ENCODE measurements at regions not wholly inside any gene's neighbourhood (a gene's known extent, or its start where the extent isn't known, plus 50 kb on each side); places are given as distances from the start of the nearest gene placed in this dataset.
"Not testable (repeated sequence)": the region's sequence is repeated elsewhere in the genome, so short reads cannot be mapped to it uniquely, and the experiment has no call there.

- DNase-seq (ENCODE audit: extremely low read depth in 1 of 2, low read depth in 1 of 2): no peak
Observed at GRCh38 chr4:189548484-189549125, 392.1 kb upstream of the FRG1 start.

DNA sequence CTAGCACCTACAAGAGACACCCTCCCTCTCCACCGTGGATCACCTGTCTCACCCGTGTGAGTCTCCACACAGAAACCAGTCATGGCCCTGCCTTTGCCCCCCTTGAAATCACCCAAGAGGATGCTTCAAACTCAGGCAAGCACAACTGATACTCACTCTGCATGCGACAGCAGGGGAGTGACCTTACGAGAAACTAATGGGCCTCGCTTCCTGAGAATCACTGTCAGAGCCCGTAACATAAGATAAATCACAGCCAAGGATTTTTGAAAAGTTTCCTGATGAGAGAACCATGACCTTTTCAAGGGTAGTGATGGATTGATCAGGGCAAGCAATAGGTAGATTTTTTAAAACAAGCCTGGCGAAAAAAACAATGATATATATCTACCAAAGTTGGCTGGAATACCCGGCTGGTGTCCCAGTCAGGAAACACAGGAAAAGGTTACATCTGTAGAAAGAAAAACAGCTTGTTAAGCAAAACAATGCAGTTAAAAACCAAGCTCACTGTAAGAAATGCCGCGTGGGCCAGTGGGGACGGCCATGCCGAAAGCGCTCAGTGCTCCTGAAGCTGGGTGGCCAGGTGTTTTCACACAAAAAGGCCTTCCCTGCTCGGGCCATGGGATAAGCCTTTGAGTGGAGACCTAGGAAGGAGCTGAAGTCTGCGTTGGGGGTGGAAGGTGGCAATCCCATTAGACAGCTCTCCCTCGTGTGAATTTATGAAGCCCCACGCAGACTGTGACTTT, 388.6 kb upstream of the FRG1 start:
- not testable (repeated sequence) for DNase-seq (ENCODE audit: extremely low read depth in 1 of 2, low read depth in 1 of 2)

GRCh38 chr4:189560605-189561004, 380.1 kb upstream of the FRG1 start:
- DNase-seq (ENCODE audit: extremely low read depth in 1 of 2, low read depth in 1 of 2): not testable (repeated sequence)

DNA sequence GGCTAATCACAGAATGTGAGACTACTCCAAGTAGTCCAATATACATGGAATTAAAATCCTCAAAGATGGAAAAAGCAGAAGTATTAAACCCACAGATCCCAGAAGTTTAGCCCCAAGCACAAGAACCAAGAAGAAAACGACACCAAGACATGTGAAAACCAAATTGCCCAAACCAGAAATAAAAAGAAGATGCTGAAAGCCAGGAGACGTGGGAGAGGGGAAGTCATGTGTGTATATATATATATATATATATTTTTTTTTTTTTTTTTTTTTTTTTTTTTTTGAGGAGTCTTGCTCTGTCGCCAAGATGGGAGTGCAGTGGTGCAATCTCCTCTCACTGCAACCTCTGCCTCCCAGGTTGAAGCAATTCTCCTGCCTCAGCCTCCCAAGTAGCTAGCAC, 376.9 kb upstream of the FRG1 start:
- DNase-seq (ENCODE audit: extremely low read depth in 1 of 2, low read depth in 1 of 2): not testable (repeated sequence)

DNA sequence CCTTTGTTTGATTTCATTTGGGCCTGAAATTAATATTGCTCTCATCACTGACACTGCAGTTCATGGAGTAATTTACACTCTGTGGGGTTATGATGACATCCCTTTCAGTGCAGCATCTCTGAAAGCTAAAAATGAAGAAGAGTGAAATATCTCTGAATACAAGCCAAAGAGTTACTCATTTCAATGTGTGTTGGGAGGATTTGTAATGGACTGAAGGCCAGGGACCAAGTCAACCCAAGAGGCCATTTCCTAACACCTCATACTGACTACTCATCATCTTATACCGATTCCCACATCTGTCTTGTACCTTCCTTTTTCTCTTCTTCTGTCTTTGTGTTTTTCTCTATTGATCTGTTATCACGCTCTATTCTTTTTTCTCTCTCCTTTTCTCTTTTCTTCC, 374.4 kb upstream of the FRG1 start:
- not testable (repeated sequence) for DNase-seq (ENCODE audit: extremely low read depth in 1 of 2, low read depth in 1 of 2)

DNA sequence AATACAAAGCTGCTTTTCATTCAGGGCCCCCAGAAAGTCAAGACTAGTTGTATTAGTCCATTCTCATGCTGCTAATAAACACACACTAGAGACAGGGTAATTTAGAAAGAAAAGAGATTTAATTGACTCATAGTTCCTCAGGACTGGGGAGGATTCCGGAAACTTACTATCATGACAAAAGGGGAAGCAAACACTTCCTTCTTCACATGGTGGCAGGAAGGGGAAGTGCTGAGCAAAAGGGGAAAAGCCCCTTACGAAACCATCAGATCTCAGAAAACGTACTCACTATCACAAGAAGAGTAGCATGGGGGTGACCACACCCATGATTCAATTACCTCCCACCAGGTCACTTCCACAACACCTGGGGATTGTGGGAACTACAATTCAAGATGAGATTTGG, 373.8 kb upstream of the FRG1 start:
- not testable (repeated sequence) for DNase-seq (ENCODE audit: extremely low read depth in 1 of 2, low read depth in 1 of 2)

DNA sequence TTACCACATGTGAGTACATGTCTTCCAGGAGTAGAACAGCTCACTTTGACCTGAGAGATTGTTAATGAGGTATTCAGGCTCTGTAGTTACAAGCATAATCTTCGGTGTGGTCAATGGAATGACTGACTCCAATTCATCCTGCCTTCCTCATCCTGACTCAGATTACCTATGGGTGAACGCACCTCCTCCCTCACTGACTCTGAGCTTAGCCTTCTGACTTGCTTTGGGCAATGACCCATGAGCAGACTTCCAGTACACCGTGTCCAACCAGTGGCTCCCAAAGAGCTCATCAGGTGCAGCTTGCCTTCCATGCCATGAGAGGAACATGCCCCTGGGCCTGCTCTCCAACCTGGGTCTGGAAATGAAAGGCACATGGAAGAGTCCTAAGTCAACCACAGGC, 361.0 kb upstream of the FRG1 start:
- not testable (repeated sequence) for DNase-seq (ENCODE audit: extremely low read depth in 1 of 2, low read depth in 1 of 2)

- DNase-seq (ENCODE audit: extremely low read depth in 1 of 2, low read depth in 1 of 2): not testable (repeated sequence)
Observed at GRCh38 chr4:189586908-189587632, 353.6 kb upstream of the FRG1 start.

DNA sequence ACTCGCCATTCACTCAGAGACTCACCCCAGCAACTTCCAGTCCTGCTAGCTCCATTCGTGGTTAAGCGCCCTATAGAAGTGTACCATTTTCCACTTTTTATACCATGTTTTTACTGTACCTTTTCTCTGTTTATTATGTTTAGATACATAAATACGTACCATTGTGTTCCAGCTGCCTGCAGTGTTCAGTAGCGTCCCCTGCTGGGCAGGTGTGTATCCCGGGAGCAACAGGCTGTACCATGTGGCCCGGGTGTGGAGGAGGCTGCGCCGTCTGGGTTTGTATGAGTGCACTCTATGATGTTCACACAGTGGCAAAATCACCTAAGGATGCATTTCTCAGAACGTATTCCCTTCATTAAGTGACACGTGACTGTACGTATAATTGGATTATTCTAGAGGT, 351.5 kb upstream of the FRG1 start:
- not testable (repeated sequence) for DNase-seq (ENCODE audit: extremely low read depth in 1 of 2, low read depth in 1 of 2)

- DNase-seq (ENCODE audit: extremely low read depth in 1 of 2, low read depth in 1 of 2): no peak
Observed at GRCh38 chr4:189592890-189593289, 347.8 kb upstream of the FRG1 start.

DNA sequence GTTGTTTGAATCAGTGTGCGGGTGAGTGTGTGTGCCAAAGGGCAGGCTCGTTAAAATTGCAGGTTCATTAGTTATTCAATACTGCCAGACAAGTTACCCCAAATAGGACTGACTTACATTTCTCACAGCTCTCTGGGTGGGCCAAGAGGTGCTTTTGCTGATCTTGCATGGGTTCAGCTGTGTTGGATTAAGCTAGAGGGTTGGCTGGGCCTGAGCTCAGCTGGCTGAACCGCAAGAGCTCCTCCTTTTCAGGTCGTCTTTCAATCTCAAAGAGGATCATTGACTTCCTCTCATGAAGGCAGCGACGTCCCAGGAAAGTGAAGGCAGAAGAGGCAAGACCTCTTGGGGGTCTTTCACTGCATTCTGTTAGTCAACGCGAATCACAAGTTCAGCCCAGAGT, 343.3 kb upstream of the FRG1 start:
- no peak for DNase-seq (ENCODE audit: extremely low read depth in 1 of 2, low read depth in 1 of 2)

- no peak for DNase-seq (ENCODE audit: extremely low read depth in 1 of 2, low read depth in 1 of 2)
Observed at GRCh38 chr4:189600264-189600663, 340.4 kb upstream of the FRG1 start.

DNA sequence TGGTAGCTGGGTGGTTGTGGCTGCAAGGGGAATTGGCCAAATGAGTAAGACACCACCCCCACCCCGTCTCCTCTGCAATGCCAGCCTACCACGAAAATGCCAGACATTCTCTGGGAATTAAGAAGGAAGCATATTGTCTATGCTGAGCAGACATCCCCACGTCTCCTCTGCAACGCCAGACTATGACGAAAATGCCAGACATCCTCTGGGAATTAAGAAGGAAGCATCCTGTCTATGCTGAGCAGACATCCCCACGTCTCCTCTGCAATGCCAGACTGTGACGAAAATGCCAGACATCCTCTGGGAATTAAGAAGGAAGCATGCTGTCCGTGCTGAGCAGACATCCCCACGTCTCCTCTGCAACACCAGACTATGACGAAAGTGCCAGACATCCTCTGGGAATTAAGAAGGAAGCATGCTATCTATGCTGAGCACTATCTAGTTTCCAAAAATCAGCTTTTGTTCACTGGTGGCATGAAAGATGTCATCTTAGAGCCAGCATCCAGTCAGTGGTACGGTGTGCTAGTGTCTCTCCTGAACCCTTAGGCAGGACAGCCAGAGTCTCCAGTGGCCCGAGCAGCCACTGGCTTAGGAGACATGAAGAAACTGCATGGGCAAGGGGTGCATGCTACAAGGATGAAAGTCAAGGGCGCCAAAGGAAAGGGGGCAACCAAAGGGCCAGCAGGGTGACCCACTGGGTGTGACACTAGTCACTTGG, 339.8 kb upstream of the FRG1 start:
- no peak for DNase-seq (ENCODE audit: extremely low read depth in 1 of 2, low read depth in 1 of 2)

- DNase-seq (ENCODE audit: extremely low read depth in 1 of 2, low read depth in 1 of 2): not testable (repeated sequence)
Observed at GRCh38 chr4:189602827-189603226, 337.8 kb upstream of the FRG1 start.

DNA sequence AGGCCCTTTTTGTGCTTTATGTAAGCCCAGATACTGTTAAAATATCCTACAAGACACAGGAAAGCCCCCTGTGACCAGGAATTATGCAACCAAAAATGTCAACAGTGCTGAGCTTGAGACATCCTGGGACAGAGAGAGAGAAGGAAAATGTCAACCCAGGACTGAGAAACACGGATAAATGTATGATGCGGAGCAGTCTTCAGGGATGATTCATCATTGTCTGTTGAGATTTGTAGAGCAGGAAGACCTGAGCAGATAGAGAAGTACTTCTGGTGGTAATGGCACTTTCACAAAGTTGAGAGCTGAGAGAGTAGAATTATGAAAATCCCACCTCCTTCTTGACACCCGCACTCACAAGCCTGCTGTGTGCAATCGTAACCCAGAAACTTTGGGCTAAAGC, 330.1 kb upstream of the FRG1 start:
- DNase-seq (ENCODE audit: extremely low read depth in 1 of 2, low read depth in 1 of 2): not testable (repeated sequence)

GRCh38 chr4:189613207-189613606, 327.5 kb upstream of the FRG1 start:
- DNase-seq (ENCODE audit: extremely low read depth in 1 of 2, low read depth in 1 of 2): no peak

- no peak for DNase-seq (ENCODE audit: extremely low read depth in 1 of 2, low read depth in 1 of 2)
Observed at GRCh38 chr4:189615217-189615663, 325.4 kb upstream of the FRG1 start.

DNA sequence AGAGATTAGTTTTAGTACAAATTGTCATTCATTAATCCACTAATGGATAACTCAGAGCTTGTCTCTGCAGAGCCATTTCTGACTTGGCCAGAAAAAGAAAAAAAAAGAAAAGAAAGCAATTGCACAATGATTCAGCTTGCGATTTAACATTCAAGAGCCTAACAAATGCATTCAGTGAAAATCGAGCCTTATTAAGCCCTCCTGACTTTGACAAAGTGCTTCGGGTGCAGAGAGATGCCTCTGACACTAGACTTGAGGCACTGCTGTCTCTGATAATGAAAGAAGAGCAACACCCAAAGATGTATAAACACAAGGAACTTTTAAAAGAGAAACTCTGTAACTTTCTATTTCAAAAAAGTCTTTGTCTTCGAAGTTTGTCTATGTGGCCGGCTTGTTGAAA, 322.9 kb upstream of the FRG1 start:
- not testable (repeated sequence) for DNase-seq (ENCODE audit: extremely low read depth in 1 of 2, low read depth in 1 of 2)

- DNase-seq (ENCODE audit: extremely low read depth in 1 of 2, low read depth in 1 of 2): not testable (repeated sequence)
Observed at GRCh38 chr4:189619441-189620250, 321.0 kb upstream of the FRG1 start.

- DNase-seq (ENCODE audit: extremely low read depth in 1 of 2, low read depth in 1 of 2): not testable (repeated sequence)
Observed at GRCh38 chr4:189622574-189622973, 318.1 kb upstream of the FRG1 start.
